Right lobe of liver (tissue), 4 donors: ENCODE measurements at regions not wholly inside any gene's neighbourhood (a gene's known extent, or its start where the extent isn't known, plus 50 kb on each side); places are given as distances from the start of the nearest gene placed in this dataset.

Source experiments
- POLR2A ChIP-seq: fragments of 450-650 bp; IDR thresholded peaks from one replicate; pipeline ENCODE4 v1.6.1; 2017; ENCODE audit warnings: antibody characterized with exemption, mild to moderate bottlenecking
- TF ChIP-seq, protein P1 (sequence below), 4 donors: fragments of 200-600 bp in 3 of 4; fragments of 450-650 bp in 1 of 4; IDR thresholded peaks; one replicate each; pipeline versions ENCODE4 v1.5.1 to v1.8.0; 2016 to 2022; ENCODE audit warnings: antibody characterized with exemption in 4 of 4, mild to moderate bottlenecking in 2 of 4
- donor health status: DM: no; HTN: no; CAD: no.
- donor health status: DM: no; HTN: no; CAD: no.
- donor health status: DM: no; HTN: yes; CAD: no.

DNA sequence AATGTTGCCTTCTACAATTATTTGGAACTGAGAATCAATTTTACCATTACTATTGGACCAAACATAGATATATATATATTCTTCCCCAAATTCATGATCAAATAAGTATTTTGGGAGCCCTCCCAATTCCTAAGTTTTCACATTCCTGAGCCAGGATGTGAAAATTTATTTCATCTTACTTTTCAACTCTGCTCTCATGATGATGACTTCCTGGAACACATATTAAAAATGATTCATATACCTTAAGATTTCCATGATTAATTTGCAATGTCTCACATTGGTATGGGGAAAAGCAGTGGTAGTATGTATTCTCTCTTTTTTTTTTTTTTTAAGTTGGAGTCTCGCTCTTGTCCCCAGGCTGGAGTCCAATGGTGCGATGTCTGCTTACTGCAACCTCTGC, 596.1 kb upstream of the ZEB2 start:
- TF ChIP-seq, protein P1, sequence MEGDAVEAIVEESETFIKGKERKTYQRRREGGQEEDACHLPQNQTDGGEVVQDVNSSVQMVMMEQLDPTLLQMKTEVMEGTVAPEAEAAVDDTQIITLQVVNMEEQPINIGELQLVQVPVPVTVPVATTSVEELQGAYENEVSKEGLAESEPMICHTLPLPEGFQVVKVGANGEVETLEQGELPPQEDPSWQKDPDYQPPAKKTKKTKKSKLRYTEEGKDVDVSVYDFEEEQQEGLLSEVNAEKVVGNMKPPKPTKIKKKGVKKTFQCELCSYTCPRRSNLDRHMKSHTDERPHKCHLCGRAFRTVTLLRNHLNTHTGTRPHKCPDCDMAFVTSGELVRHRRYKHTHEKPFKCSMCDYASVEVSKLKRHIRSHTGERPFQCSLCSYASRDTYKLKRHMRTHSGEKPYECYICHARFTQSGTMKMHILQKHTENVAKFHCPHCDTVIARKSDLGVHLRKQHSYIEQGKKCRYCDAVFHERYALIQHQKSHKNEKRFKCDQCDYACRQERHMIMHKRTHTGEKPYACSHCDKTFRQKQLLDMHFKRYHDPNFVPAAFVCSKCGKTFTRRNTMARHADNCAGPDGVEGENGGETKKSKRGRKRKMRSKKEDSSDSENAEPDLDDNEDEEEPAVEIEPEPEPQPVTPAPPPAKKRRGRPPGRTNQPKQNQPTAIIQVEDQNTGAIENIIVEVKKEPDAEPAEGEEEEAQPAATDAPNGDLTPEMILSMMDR (IDR thresholded peaks at IDR 0.05) = no peak
- no peak for TF ChIP-seq POLR2A
